AG09309 (cell line): ENCODE measurements at regions not wholly inside any gene's neighbourhood (a gene's known extent, or its start where the extent isn't known, plus 50 kb on each side); places are given as distances from the start of the nearest gene placed in this dataset.

Experiments used
- DNase-seq: peaks from one replicate; pipeline ENCODE4 v3.0.0-alpha.2; 2010; ENCODE audit warnings: low read depth
- H3K4me3 ChIP-seq: 2 replicates; pipeline ENCODE4 v1.5.1; 2011; ENCODE audit warnings: mild to moderate bottlenecking, low read depth, low read length, moderate library complexity; ENCODE audit not compliant: control insufficient read depth
- TF ChIP-seq, protein P1 (sequence below): IDR thresholded peaks from 2 replicates; pipeline ENCODE4 v1.5.1; 2011; ENCODE audit warnings: mild to moderate bottlenecking, low read depth, low read length, inconsistent platforms; ENCODE audit not compliant: insufficient read depth, control insufficient read depth; ENCODE audit errors: missing control alignments

DNA sequence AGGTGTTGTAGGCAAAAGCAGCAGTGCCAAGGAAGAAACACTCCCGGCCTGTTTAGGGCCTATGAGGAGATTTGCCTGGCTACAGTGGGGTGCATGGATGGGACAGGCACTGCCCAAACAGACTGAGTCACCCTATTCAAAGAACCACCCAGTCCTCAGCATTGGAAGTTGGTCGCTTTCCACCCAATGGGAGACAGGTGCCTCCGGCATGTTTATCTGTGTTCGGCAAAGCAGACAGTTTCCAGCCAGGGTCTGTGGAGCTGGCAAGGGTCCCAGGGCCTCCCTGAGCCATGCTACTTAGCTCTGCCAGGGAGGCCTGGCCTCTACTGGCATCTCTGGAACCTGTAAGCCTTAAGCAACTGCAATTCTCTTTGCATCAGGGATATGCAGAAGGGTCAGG is 165.1 kb upstream of the ATP6AP2 start:
- no peak for DNase-seq
- TF ChIP-seq, protein P1, sequence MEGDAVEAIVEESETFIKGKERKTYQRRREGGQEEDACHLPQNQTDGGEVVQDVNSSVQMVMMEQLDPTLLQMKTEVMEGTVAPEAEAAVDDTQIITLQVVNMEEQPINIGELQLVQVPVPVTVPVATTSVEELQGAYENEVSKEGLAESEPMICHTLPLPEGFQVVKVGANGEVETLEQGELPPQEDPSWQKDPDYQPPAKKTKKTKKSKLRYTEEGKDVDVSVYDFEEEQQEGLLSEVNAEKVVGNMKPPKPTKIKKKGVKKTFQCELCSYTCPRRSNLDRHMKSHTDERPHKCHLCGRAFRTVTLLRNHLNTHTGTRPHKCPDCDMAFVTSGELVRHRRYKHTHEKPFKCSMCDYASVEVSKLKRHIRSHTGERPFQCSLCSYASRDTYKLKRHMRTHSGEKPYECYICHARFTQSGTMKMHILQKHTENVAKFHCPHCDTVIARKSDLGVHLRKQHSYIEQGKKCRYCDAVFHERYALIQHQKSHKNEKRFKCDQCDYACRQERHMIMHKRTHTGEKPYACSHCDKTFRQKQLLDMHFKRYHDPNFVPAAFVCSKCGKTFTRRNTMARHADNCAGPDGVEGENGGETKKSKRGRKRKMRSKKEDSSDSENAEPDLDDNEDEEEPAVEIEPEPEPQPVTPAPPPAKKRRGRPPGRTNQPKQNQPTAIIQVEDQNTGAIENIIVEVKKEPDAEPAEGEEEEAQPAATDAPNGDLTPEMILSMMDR, result no peak
- no peak overlapping the region for H3K4me3 ChIP-seq

GRCh38 chrX:40414335-40414734 is 166.4 kb upstream of the ATP6AP2 start:
- TF ChIP-seq, protein P1, result no peak
- H3K4me3 ChIP-seq, result no peak overlapping the region
- DNase-seq, result no peak

GRCh38 chrX:40411340-40412111 is 169.2 kb upstream of the ATP6AP2 start:
- no peak overlapping the region for H3K4me3 ChIP-seq
- TF ChIP-seq, protein P1, result no peak
- DNase-seq, result no peak

DNA sequence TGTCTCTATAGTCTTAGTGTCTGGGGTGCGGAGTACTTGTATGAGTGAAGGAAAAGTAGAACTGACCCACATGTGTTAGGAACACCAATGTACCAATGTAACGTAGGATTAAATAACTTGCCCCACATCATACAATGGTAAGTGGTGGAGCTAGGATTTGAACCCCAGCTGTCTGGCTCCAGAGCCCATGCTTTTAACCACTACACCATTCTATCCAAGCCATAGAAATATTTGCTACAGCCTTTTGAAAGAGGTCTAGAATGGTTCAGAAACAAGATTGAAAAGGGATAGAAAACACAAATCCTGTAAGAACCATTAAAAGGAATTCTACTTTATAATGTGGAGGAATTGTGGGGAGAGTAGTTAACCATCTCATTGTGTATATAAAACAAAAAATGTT is 169.9 kb upstream of the ATP6AP2 start:
- no peak for DNase-seq

GRCh38 chrX:40406330-40406859 is 174.4 kb upstream of the ATP6AP2 start:
- no peak overlapping the region for H3K4me3 ChIP-seq
- TF ChIP-seq, protein P1, result no peak
- DNase-seq, result no peak

More for the DNA sequence above, 169.9 kb upstream of the ATP6AP2 start:
- no peak overlapping the region for H3K4me3 ChIP-seq
- TF ChIP-seq, protein P1, result no peak

- no peak for DNase-seq
- H3K4me3 ChIP-seq, result no peak overlapping the region
- TF ChIP-seq, protein P1, result no peak
These were observed 175.4 kb upstream of the ATP6AP2 start for GRCh38 chrX:40405399-40405798.
